GM12872 (cell line): ENCODE measurements at regions not wholly inside any gene's neighbourhood (a gene's known extent, or its start where the extent isn't known, plus 50 kb on each side); places are given as distances from the start of the nearest gene placed in this dataset.

Source experiments
- CTCF ChIP-seq: IDR thresholded peaks from 3 replicates; pipeline ENCODE4 v1.5.1; 2011; ENCODE audit warnings: low read depth, mild to moderate bottlenecking, low read length, moderate library complexity; ENCODE audit not compliant: insufficient read depth

- no peak for TF ChIP-seq CTCF
Measured at GRCh38 chr3:164476631-164477030, 601.7 kb downstream of the SI start.

GRCh38 chr3:164470471-164470870 is 607.8 kb downstream of the SI start:
- no peak for TF ChIP-seq CTCF

- no peak for TF ChIP-seq CTCF
Measured at GRCh38 chr3:164468055-164468454, 610.2 kb downstream of the SI start.

- TF ChIP-seq CTCF = no peak
Measured at GRCh38 chr3:164467007-164467406, 611.3 kb downstream of the SI start.

- no peak for TF ChIP-seq CTCF
Measured at GRCh38 chr3:164465172-164465571, 613.1 kb downstream of the SI start.

- TF ChIP-seq CTCF = no peak
Measured at GRCh38 chr3:164460851-164461250, 617.4 kb downstream of the SI start.

GRCh38 chr3:164459521-164460151 is 618.7 kb downstream of the SI start:
- no peak for TF ChIP-seq CTCF
